ENCODE measurements at regions not wholly inside any gene's neighbourhood (a gene's known extent, or its start where the extent isn't known, plus 50 kb on each side); places are given as distances from the start of the nearest gene placed in this dataset.

- no peak for DNase-seq (ENCODE audit: low read depth in 2 of 2, low spot score in 1 of 2)
Observed at GRCh38 chr5:174850565-174851169, 126.3 kb downstream of the MSX2 start.

GRCh38 chr5:174849426-174849825, 125.0 kb downstream of the MSX2 start:
- DNase-seq (ENCODE audit: low read depth in 2 of 2, low spot score in 1 of 2), result no peak

- no peak for DNase-seq (ENCODE audit: low read depth in 2 of 2, low spot score in 1 of 2)
Observed at GRCh38 chr5:174844971-174845370, 120.6 kb downstream of the MSX2 start.

DNA sequence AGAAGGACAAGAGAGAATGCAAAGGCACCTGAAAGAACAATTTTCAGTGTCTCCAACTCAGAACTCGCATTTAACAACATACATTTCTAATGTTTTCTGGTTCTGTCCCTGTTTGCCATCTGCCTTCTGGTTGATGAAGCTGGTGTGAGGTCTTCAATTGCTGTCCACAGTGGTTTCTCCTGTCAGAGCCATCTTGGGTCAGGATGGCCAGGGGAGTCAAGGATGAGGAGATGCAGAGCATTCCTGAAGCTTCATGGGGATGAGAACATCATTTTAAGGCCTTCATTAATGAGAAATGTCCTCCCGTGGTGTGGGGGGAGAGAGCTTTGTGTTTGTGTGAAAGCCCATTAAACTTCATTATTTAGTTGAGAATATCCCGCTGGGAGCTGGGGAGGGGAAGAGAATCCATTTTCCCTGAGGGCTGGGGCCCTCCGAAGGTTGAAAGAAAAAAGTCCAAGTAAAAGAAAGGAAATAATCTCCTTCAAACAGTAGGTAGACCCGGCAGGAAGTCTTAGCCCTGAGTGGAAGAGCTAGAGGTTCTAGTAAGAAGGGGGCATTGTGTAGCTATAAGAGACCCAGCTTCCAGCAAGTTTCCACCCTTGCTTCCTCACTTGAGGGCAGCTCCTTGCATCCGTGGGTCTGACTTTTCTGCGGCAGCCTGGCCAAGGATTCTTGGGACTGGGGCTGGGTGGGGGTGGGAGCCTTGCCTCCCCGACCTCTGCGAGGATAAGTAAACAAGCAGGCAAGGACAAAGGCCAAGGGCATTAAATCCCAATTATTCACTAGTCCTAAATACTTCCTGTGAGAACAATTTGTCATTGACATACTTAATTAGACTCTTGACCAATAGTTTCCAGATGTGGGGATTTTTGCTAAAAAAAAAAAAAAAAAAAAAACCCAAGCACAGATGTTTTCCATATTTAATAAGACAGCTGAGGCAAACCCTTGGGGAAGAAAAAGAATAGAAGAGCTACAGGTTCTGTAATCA, 119.2 kb downstream of the MSX2 start:
- no peak for DNase-seq (ENCODE audit: low read depth in 2 of 2, low spot score in 1 of 2)

GRCh38 chr5:174840435-174840834, 116.1 kb downstream of the MSX2 start:
- DNase-seq (ENCODE audit: low read depth in 2 of 2, low spot score in 1 of 2), result no peak

- no peak for DNase-seq (ENCODE audit: low read depth in 2 of 2, low spot score in 1 of 2)
Observed at GRCh38 chr5:174839196-174839595, 114.8 kb downstream of the MSX2 start.

DNA sequence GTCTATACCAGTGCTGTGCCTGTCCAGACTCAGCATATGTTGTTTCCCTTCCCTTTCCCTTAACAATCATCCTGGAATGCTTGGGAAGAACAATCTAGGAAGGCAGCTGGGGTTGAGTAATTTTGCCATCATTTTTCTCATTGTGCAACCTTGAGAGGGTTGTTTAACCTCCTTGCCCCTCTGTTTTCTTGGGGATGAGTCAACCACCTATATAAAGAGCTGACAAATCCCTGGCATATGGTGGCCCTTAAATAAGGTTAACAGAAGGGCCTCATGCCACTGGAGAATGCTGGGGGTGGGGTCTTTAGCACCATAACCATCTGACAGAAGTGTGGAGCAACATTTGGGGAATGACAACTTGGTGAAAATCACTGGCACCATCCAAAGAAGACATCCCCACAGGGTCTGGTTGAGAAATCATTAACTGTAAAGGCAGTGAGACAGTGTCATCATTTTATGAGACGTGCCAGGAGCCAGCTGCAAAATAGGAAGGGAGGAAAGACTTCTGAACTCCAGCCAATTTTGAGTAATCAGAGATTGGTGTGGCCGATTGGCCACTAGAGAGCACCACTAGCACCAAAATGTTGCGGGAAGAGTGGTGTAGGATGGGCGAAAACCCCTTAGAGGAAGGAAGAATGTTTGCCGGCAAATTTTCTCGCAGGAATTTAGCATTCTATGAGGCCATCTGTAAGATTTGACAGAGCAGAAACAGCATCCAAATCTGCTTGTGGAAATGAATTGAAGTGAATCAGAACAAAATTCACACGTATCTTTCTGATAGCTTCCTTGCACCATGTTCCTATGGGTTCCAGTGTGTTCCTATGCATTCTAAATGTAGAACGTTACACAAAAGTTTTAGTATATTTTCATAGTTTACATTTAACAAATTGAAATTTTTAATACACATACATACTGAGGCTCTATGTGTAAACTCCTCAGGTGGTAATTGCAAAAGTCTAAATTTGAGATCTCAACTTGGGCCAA, 113.8 kb downstream of the MSX2 start:
- no peak for DNase-seq (ENCODE audit: low read depth in 2 of 2, low spot score in 1 of 2)

DNA sequence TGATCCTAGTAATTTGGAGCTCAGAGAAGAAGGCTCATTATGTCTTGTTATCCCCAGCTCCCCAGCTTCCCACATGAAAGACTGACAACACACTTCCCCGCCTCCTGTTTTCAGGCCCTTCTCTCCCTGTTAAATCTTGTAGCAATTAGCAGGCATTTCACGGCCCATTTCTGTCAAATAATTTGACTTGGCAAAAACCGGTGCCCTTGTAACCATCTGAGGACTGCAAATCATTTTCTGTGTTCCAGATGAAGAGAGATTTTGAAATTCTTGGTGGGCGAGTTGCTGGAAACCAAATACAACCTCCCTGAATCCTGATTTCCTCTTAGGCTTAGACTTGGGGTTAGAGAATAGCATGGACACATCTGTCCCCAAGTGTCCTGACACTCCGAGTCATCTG, 109.7 kb downstream of the MSX2 start:
- DNase-seq (ENCODE audit: low read depth in 2 of 2, low spot score in 1 of 2), result no peak

DNA sequence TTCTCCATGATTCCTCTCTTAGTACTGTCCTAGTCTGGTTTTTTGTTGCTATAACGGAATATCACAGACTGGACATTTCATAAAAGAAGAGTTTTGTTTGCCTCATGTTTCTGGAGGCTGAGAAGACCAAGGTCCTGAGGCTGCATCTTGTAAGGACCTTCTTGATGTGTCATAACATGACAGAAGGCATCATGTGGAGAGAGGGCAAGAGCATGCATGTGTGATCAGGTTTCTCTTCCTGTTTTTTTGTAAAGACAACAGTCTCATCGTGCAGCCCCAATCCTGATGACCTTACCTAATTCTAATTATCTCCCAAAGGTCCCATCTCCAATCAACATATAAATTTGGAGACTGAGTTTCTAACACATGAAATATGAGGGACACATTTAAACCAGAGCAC, 108.4 kb downstream of the MSX2 start:
- DNase-seq (ENCODE audit: low read depth in 2 of 2, low spot score in 1 of 2), result no peak

DNA sequence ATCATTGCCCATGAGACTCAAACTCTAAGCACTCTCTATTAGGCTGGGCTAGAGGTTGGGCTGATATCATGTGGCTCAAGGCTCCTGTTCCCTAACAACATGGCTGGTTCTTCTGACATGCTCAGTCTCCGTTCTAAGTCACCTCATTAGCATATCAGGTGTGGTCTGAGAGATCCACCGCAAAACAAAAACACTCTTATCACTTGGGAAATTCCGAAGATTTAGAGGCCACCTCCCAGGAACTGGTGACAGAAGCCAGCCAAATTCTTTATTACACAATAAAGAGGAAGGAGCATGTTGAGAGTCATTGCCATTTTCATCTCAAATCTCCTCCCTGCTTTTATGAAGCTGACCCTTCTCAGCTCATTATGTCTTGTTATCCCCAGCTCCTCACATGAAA, 107.6 kb downstream of the MSX2 start:
- no peak for DNase-seq (ENCODE audit: low read depth in 2 of 2, low spot score in 1 of 2)

GRCh38 chr5:174831031-174831660, 106.8 kb downstream of the MSX2 start:
- DNase-seq (ENCODE audit: low read depth in 2 of 2, low spot score in 1 of 2), result no peak

- DNase-seq (ENCODE audit: low read depth in 2 of 2, low spot score in 1 of 2), result no peak
Observed at GRCh38 chr5:174829511-174829864, 105.1 kb downstream of the MSX2 start.

DNA sequence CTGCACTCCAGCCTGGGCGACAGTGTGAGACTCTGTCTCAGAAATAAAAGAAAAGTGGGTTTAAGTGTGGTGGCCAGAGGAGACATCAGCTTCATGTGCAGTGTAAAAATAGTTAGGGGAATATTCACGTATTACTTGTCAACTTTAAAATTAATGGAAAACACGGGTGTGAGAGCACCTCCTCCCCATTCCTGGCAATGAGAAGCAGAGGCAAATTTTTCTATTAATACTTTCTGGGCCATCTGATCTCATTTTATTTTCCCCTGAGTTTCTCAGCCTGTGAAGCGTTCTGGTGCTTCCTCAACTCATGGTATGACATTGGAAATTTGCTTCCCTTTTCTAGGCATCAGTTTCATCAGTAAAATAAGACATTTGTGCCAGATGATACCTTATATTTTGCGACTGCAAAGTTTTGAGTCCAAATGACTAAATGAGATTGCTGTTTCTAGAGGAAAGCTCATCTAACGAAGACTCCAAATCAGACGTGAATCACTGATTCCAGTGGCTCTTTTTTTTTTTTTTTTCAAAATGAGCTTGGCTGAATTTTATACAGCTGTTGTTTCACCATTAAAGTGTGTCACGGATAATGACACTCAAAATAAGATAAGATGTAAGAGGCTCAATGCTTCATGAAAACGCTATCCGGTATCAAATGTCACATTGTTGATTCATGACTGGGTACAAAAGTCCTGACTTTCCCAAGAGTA, 104.6 kb downstream of the MSX2 start:
- no peak for DNase-seq (ENCODE audit: low read depth in 2 of 2, low spot score in 1 of 2)

DNA sequence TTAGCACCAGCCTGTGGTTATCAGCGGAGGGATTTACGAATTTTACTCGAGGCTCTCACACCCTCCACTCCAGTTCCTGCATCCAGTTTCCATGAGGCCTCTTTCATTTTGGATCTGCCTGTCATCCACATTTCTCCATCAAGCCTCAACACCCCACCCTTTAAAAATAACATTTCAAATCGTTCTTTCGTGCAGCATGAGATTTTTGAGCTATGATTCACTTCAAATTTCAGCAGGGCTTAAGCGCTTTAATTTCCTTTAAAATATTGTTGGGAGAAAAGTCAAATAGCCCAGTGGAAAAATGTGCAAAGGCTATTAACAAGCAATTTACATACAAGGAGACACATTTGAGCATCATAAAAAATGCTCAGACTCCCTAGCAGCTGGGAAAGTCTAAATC, 103.2 kb downstream of the MSX2 start:
- DNase-seq (ENCODE audit: low read depth in 2 of 2, low spot score in 1 of 2), result no peak

- no peak for DNase-seq (ENCODE audit: low read depth in 2 of 2, low spot score in 1 of 2)
Observed at GRCh38 chr5:174825587-174825986, 101.2 kb downstream of the MSX2 start.

- no peak for DNase-seq (ENCODE audit: low read depth in 2 of 2, low spot score in 1 of 2)
Observed at GRCh38 chr5:174818430-174818829, 94.0 kb downstream of the MSX2 start.

- no peak for DNase-seq (ENCODE audit: low read depth in 2 of 2, low spot score in 1 of 2)
Observed at GRCh38 chr5:174817610-174818009, 93.2 kb downstream of the MSX2 start.

DNA sequence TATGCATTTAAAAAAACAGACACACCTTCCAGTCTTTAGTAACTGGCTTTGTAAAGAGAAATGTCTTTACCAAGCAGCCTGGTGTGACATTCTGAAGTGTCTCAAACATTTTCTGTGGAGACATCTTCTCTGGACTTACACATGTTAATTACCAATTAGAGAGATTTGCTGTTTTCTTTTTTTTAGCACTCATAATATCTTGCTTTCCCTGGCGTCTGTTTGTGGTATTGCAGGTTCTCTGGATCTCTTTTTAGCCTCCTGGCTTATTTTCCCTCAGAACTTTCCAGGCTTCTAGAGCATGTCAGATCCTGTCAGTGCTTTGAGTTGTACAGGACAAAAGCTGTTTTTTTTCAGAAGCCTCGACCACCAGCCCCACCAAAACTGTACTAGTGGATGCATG, 92.5 kb downstream of the MSX2 start:
- DNase-seq (ENCODE audit: low read depth in 2 of 2, low spot score in 1 of 2), result no peak

DNA sequence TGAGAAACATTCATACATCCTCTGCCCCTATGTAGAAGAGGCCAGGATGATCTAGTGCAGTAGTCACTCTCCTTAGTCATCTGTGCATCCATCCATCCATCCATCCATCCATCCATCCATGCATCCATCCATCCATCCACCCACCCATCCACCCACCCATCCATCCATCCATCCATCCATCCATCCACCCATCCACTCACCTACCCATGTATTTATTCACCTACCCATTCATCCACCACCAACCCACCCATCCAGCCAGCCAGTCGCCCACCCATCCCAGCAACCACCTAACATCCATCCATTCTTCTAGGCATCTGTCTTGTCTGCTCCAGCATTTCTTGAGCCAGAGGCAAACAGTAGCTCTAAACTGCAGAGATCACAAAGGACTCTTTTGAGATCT, 87.1 kb downstream of the MSX2 start:
- DNase-seq (ENCODE audit: low read depth in 2 of 2, low spot score in 1 of 2), result no peak

GRCh38 chr5:174810796-174811195, 86.4 kb downstream of the MSX2 start:
- DNase-seq (ENCODE audit: low read depth in 2 of 2, low spot score in 1 of 2), result no peak
